HL-60 (cell line): ENCODE measurements at regions not wholly inside any gene's neighbourhood (a gene's known extent, or its start where the extent isn't known, plus 50 kb on each side); places are given as distances from the start of the nearest gene placed in this dataset.

Experiments used
- TF ChIP-seq, protein P1 (sequence below): IDR thresholded peaks from one replicate; pipeline ENCODE4 v1.5.1; 2011; ENCODE audit warnings: low read length, control low read depth, inconsistent platforms; ENCODE audit not compliant: insufficient read depth
- TF ChIP-seq, protein P2 (sequence below): IDR thresholded peaks from 2 replicates; pipeline ENCODE4 v1.6.1; 2012; ENCODE audit warnings: low read depth; ENCODE audit not compliant: insufficient replicate concordance

DNA sequence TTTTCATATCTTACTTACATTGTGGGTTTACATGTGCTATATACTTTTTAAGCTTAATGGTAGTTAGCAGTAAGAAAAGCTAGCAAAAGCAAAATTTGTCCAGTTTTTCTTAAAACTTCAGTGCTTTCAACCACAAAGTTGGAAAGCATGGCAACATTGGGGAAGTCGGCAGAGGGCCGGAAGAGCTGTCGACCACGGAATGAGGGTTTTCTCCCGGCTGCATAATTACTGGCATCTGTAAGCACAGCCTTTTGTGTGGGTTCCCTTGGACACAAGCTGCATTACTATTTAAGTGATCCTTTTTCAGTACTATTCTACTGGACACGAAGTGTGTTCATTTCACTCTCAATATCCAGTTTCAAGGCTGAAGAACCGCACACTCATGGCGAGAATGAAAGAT lies 560.4 kb downstream of the ANKRD50 start:
- TF ChIP-seq, protein P1, sequence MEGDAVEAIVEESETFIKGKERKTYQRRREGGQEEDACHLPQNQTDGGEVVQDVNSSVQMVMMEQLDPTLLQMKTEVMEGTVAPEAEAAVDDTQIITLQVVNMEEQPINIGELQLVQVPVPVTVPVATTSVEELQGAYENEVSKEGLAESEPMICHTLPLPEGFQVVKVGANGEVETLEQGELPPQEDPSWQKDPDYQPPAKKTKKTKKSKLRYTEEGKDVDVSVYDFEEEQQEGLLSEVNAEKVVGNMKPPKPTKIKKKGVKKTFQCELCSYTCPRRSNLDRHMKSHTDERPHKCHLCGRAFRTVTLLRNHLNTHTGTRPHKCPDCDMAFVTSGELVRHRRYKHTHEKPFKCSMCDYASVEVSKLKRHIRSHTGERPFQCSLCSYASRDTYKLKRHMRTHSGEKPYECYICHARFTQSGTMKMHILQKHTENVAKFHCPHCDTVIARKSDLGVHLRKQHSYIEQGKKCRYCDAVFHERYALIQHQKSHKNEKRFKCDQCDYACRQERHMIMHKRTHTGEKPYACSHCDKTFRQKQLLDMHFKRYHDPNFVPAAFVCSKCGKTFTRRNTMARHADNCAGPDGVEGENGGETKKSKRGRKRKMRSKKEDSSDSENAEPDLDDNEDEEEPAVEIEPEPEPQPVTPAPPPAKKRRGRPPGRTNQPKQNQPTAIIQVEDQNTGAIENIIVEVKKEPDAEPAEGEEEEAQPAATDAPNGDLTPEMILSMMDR: no peak
- TF ChIP-seq, protein P2, sequence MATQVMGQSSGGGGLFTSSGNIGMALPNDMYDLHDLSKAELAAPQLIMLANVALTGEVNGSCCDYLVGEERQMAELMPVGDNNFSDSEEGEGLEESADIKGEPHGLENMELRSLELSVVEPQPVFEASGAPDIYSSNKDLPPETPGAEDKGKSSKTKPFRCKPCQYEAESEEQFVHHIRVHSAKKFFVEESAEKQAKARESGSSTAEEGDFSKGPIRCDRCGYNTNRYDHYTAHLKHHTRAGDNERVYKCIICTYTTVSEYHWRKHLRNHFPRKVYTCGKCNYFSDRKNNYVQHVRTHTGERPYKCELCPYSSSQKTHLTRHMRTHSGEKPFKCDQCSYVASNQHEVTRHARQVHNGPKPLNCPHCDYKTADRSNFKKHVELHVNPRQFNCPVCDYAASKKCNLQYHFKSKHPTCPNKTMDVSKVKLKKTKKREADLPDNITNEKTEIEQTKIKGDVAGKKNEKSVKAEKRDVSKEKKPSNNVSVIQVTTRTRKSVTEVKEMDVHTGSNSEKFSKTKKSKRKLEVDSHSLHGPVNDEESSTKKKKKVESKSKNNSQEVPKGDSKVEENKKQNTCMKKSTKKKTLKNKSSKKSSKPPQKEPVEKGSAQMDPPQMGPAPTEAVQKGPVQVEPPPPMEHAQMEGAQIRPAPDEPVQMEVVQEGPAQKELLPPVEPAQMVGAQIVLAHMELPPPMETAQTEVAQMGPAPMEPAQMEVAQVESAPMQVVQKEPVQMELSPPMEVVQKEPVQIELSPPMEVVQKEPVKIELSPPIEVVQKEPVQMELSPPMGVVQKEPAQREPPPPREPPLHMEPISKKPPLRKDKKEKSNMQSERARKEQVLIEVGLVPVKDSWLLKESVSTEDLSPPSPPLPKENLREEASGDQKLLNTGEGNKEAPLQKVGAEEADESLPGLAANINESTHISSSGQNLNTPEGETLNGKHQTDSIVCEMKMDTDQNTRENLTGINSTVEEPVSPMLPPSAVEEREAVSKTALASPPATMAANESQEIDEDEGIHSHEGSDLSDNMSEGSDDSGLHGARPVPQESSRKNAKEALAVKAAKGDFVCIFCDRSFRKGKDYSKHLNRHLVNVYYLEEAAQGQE: no peak
